GM18517 (cell line): ENCODE measurements at regions not wholly inside any gene's neighbourhood (a gene's known extent, or its start where the extent isn't known, plus 50 kb on each side); places are given as distances from the start of the nearest gene placed in this dataset.
"Not testable (repeated sequence)": the region's sequence is repeated elsewhere in the genome, so short reads cannot be mapped to it uniquely, and the experiment has no call there.

Source experiments
- ATAC-seq: cut with Tn5 transposase; IDR thresholded peaks from one replicate; pipeline ENCODE4 v1.9.1; 2021; ENCODE audit warnings: mild to moderate bottlenecking, moderate library complexity; ENCODE audit not compliant: unreplicated experiment

GRCh38 chr9:26508897-26509296 is 383.7 kb downstream of the CAAP1 start:
- ATAC-seq, result no peak

GRCh38 chr9:26504057-26504456 is 388.5 kb downstream of the CAAP1 start:
- no peak for ATAC-seq

- ATAC-seq, result no peak
Observed at GRCh38 chr9:26502311-26502710, 390.3 kb downstream of the CAAP1 start.

- ATAC-seq, result no peak
Observed at GRCh38 chr9:26500471-26500870, 392.1 kb downstream of the CAAP1 start.

- not testable (repeated sequence) for ATAC-seq
Observed at GRCh38 chr9:26492608-26493521, 399.7 kb downstream of the CAAP1 start.

GRCh38 chr9:26491922-26492607 is 400.5 kb downstream of the CAAP1 start:
- not testable (repeated sequence) for ATAC-seq

GRCh38 chr9:26483991-26484390 is 408.6 kb downstream of the CAAP1 start:
- no peak for ATAC-seq

- no peak for ATAC-seq
Observed at GRCh38 chr9:26477963-26478362, 414.6 kb downstream of the CAAP1 start.

- ATAC-seq, result no peak
Observed at GRCh38 chr9:26471261-26471660, 421.3 kb downstream of the CAAP1 start.

GRCh38 chr9:26470284-26470683 is 422.3 kb downstream of the CAAP1 start:
- ATAC-seq, result no peak

- no peak for ATAC-seq
Observed at GRCh38 chr9:26463837-26464236, 428.8 kb downstream of the CAAP1 start.

- ATAC-seq, result no peak
Observed at GRCh38 chr9:26462751-26463150, 429.9 kb downstream of the CAAP1 start.

GRCh38 chr9:26462213-26462612 is 430.4 kb downstream of the CAAP1 start:
- no peak for ATAC-seq

- no peak for ATAC-seq
Observed at GRCh38 chr9:26460624-26461023, 432.0 kb downstream of the CAAP1 start.

- no peak for ATAC-seq
Observed at GRCh38 chr9:26459959-26460358, 432.6 kb downstream of the CAAP1 start.

- ATAC-seq, result no peak
Observed at GRCh38 chr9:26458054-26458453, 434.5 kb downstream of the CAAP1 start.

GRCh38 chr9:26457151-26457550 is 435.5 kb downstream of the CAAP1 start:
- no peak for ATAC-seq

GRCh38 chr9:26439061-26439624 is 453.5 kb downstream of the CAAP1 start:
- ATAC-seq, result no peak

GRCh38 chr9:26437056-26437711 is 455.4 kb downstream of the CAAP1 start:
- no peak for ATAC-seq

GRCh38 chr9:26426551-26427131 is 466.0 kb downstream of the CAAP1 start:
- no peak for ATAC-seq

GRCh38 chr9:26418480-26418879 is 474.1 kb downstream of the CAAP1 start:
- ATAC-seq, result no peak
